GM12878 (cell line): ENCODE measurements at regions not wholly inside any gene's neighbourhood (a gene's known extent, or its start where the extent isn't known, plus 50 kb on each side); places are given as distances from the start of the nearest gene placed in this dataset.

ENCODE experiments used
- CTCF ChIP-seq, 3 experiments: IDR thresholded peaks in 2 of 3; conservative IDR thresholded peaks in 1 of 3; 2 replicates each; pipeline ENCODE4 v1.5.1; 2011; ENCODE audit warnings: low read depth in 3 of 3, low read length in 3 of 3, mild to moderate bottlenecking in 3 of 3, control low read depth in 2 of 3, moderate library complexity in 2 of 3, inconsistent platforms in 1 of 3, mixed read lengths in 1 of 3; ENCODE audit not compliant: control insufficient read depth in 2 of 3, insufficient read depth in 1 of 3; ENCODE audit errors: extremely low read depth in 1 of 3
- GATAD2B ChIP-seq: fragments of 450-650 bp; conservative IDR thresholded peaks from 2 replicates; pipeline ENCODE4 v1.6.1; 2017; ENCODE audit warnings: low read depth, mild to moderate bottlenecking, moderate library complexity
- MAX ChIP-seq: IDR thresholded peaks from 2 replicates; pipeline ENCODE4 v1.6.1; 2012; ENCODE audit warnings: low read depth, low read length, improper control_type of control experiment
- MEF2A ChIP-seq: IDR thresholded peaks from 2 replicates; pipeline ENCODE4 v1.6.1; 2011; ENCODE audit warnings: low read depth, mild to moderate bottlenecking, low read length, moderate library complexity; ENCODE audit not compliant: insufficient read depth
- NBN ChIP-seq: fragments of 450-650 bp; IDR thresholded peaks from 2 replicates; pipeline ENCODE4 v1.6.1; 2016
- PKNOX1 ChIP-seq: fragments of 450-650 bp; IDR thresholded peaks from 2 replicates; pipeline ENCODE4 v1.6.1; 2016; ENCODE audit warnings: mild to moderate bottlenecking
- RBBP5 ChIP-seq: fragments of 200-600 bp; sonication (generic); conservative IDR thresholded peaks from 2 replicates; pipeline ENCODE4 v1.6.1; 2016
- TAF1 ChIP-seq: IDR thresholded peaks from 2 replicates; pipeline ENCODE4 v1.6.1; 2011; ENCODE audit warnings: mild to moderate bottlenecking, low read depth, low read length, borderline replicate concordance

- TF ChIP-seq NBN: no peak
- TF ChIP-seq MEF2A: no peak
- no peak for TF ChIP-seq RBBP5
- no peak for TF ChIP-seq MAX
- TF ChIP-seq PKNOX1: no peak
- TF ChIP-seq TAF1: no peak
- no peak for TF ChIP-seq CTCF (IDR thresholded peaks at IDR 0.05 in 2 of 3, conservative IDR thresholded peaks at IDR 0.05 in 1 of 3; ENCODE audit: control insufficient read depth in 2 of 3, extremely low read depth in 1 of 3, insufficient read depth in 1 of 3, low read depth in 3 of 3, low read length in 3 of 3)
- no peak for TF ChIP-seq GATAD2B
Measured at GRCh38 chr10:25797888-25798429, 136.1 kb upstream of the MYO3A start.
